ENCODE measurements at regions not wholly inside any gene's neighbourhood (a gene's known extent, or its start where the extent isn't known, plus 50 kb on each side); places are given as distances from the start of the nearest gene placed in this dataset.

GRCh38 chr4:74638001-74638400 is 156.3 kb downstream of the BTC start:
- no peak for TF ChIP-seq CTCF (IDR thresholded peaks at IDR 0.05)
- TF ChIP-seq POLR2A (IDR thresholded peaks at IDR 0.05), result no peak
